HEK293 (cell line): ENCODE measurements at regions not wholly inside any gene's neighbourhood (a gene's known extent, or its start where the extent isn't known, plus 50 kb on each side); places are given as distances from the start of the nearest gene placed in this dataset.

Experiments
- CTCF ChIA-PET: fragments of 350-600 bp; formaldehyde crosslinking; extraction: SDS; loops from one replicate; lab custom pipeline; 2021; ENCODE audit warnings: antibody characterized with exemption; lab: Yijun Ruan, JAX
- POLR2A ChIA-PET: fragments of 300-600 bp; formaldehyde crosslinking; extraction: SDS; loops from one replicate; lab custom pipeline; 2020; ENCODE audit warnings: antibody characterized with exemption, inconsistent platforms; lab: Yijun Ruan, JAX
- H3K27ac ChIP-seq: fragments of 200-500 bp; sonication (Bioruptor generic); 2 replicates; pipeline ENCODE4 v1.5.1; 2014; ENCODE audit warnings: low read depth, low read length, control low read depth, inconsistent platforms; ENCODE audit errors: extremely low read depth
- H3K36me3 ChIP-seq, 2 experiments: fragments of 200-500 bp in 1 of 2; sonication (Bioruptor generic) in 1 of 2; 1 replicate in 1 of 2; 2 replicates in 1 of 2; pipeline ENCODE4 v1.5.1; 2014 to 2017; ENCODE audit warnings: inconsistent platforms in 2 of 2, low read length in 2 of 2; ENCODE audit not compliant: control insufficient read depth in 2 of 2, insufficient read depth in 1 of 2
- H3K4me1 ChIP-seq: fragments of 200-500 bp; sonication (Bioruptor generic); 2 replicates; pipeline ENCODE4 v1.5.1; 2014; ENCODE audit warnings: mild to moderate bottlenecking, low read length, inconsistent platforms; ENCODE audit not compliant: control insufficient read depth, insufficient read depth
- H3K4me3 ChIP-seq: 2 replicates; pipeline ENCODE4 v1.5.1; 2011; ENCODE audit warnings: low read depth, mild to moderate bottlenecking, control low read depth, low read length, moderate library complexity
- H3K9me3 ChIP-seq: fragments of 200-500 bp; sonication (Bioruptor generic); 2 replicates; pipeline ENCODE4 v1.5.1; 2014; ENCODE audit warnings: low read depth, low read length, inconsistent platforms; ENCODE audit not compliant: control insufficient read depth, insufficient read depth
- GLIS1 ChIP-seq: fragments of 450-650 bp; formaldehyde crosslinking; IDR thresholded peaks from 2 replicates; pipeline ENCODE4 v1.5.1; 2016; ENCODE audit warnings: missing biosample characterization, missing genetic modification characterization
- GLIS2 ChIP-seq: fragments of 450-650 bp; formaldehyde crosslinking; IDR thresholded peaks from 2 replicates; pipeline ENCODE4 v1.5.1; 2016; ENCODE audit warnings: missing biosample characterization, missing genetic modification characterization
- KLF16 ChIP-seq: fragments of 450-650 bp; formaldehyde crosslinking; IDR thresholded peaks from 2 replicates; pipeline ENCODE4 v1.5.1; 2017; ENCODE audit warnings: missing biosample characterization, missing genetic modification characterization
- ZBTB17 ChIP-seq: fragments of 450-650 bp; formaldehyde crosslinking; IDR thresholded peaks from 2 replicates; pipeline ENCODE4 v1.5.1; 2016; ENCODE audit warnings: missing biosample characterization, missing genetic modification characterization
- ZBTB8A ChIP-seq: fragments of 450-650 bp; formaldehyde crosslinking; IDR thresholded peaks from 2 replicates; pipeline ENCODE4 v1.5.1; 2016; ENCODE audit warnings: missing biosample characterization, missing genetic modification characterization
- ZFP69B ChIP-seq: fragments of 450-650 bp; formaldehyde crosslinking; IDR thresholded peaks from 2 replicates; pipeline ENCODE4 v1.5.1; 2016; ENCODE audit warnings: missing biosample characterization, missing genetic modification characterization
- ZIC2 ChIP-seq: fragments of 450-650 bp; formaldehyde crosslinking; IDR thresholded peaks from 2 replicates; pipeline ENCODE4 v1.5.1; 2016; ENCODE audit warnings: missing biosample characterization, missing genetic modification characterization
- ZNF16 ChIP-seq: fragments of 450-650 bp; formaldehyde crosslinking; IDR thresholded peaks from 2 replicates; pipeline ENCODE4 v1.5.1; 2016; ENCODE audit warnings: low read depth, missing biosample characterization, missing genetic modification characterization
- ZNF23 ChIP-seq: fragments of 450-650 bp; formaldehyde crosslinking; IDR thresholded peaks from 2 replicates; pipeline ENCODE4 v1.5.1; 2016; ENCODE audit warnings: missing biosample characterization, missing genetic modification characterization, borderline replicate concordance
- ZNF302 ChIP-seq: fragments of 450-650 bp; formaldehyde crosslinking; IDR thresholded peaks from 2 replicates; pipeline ENCODE4 v1.5.1; 2016; ENCODE audit warnings: missing biosample characterization, missing genetic modification characterization, low read depth
- ZNF335 ChIP-seq: fragments of 450-650 bp; formaldehyde crosslinking; conservative IDR thresholded peaks from 2 replicates; pipeline ENCODE4 v1.5.1; 2016; ENCODE audit warnings: missing biosample characterization, missing genetic modification characterization
- ZNF341 ChIP-seq: fragments of 450-650 bp; formaldehyde crosslinking; IDR thresholded peaks from 2 replicates; pipeline ENCODE4; 2016; ENCODE audit warnings: low read depth, missing biosample characterization, missing genetic modification characterization
- ZNF354C ChIP-seq: fragments of 450-650 bp; formaldehyde crosslinking; IDR thresholded peaks from 2 replicates; pipeline ENCODE4 v1.5.1; 2016; ENCODE audit warnings: missing biosample characterization, missing genetic modification characterization, low read depth, borderline replicate concordance
- ZNF416 ChIP-seq: fragments of 450-650 bp; formaldehyde crosslinking; IDR thresholded peaks from 2 replicates; pipeline ENCODE4 v1.5.1; 2016; ENCODE audit warnings: missing biosample characterization, missing genetic modification characterization
- TF ChIP-seq, protein P1 (sequence below): fragments of 450-650 bp; formaldehyde crosslinking; IDR thresholded peaks from 2 replicates; pipeline ENCODE4 v1.5.1; 2016; ENCODE audit warnings: missing biosample characterization, missing genetic modification characterization
- TF ChIP-seq, protein P2 (sequence below): fragments of 450-650 bp; formaldehyde crosslinking; IDR thresholded peaks from 2 replicates; pipeline ENCODE4 v1.5.1; 2017; ENCODE audit warnings: missing biosample characterization, mild to moderate bottlenecking, missing genetic modification characterization, moderate library complexity
- TF ChIP-seq, protein P3 (sequence below): fragments of 450-650 bp; formaldehyde crosslinking; IDR thresholded peaks from 2 replicates; pipeline ENCODE4 v1.5.1; 2017; ENCODE audit warnings: missing biosample characterization, missing genetic modification characterization
- TF ChIP-seq, protein P4 (sequence below): fragments of 450-650 bp; formaldehyde crosslinking; IDR thresholded peaks from 2 replicates; pipeline ENCODE4 v1.5.1; 2016; ENCODE audit warnings: missing biosample characterization, missing genetic modification characterization
- TF ChIP-seq, protein P5 (sequence below): fragments of 450-650 bp; formaldehyde crosslinking; IDR thresholded peaks from 2 replicates; pipeline ENCODE4 v1.5.1; 2016; ENCODE audit warnings: missing biosample characterization, missing genetic modification characterization

DNA sequence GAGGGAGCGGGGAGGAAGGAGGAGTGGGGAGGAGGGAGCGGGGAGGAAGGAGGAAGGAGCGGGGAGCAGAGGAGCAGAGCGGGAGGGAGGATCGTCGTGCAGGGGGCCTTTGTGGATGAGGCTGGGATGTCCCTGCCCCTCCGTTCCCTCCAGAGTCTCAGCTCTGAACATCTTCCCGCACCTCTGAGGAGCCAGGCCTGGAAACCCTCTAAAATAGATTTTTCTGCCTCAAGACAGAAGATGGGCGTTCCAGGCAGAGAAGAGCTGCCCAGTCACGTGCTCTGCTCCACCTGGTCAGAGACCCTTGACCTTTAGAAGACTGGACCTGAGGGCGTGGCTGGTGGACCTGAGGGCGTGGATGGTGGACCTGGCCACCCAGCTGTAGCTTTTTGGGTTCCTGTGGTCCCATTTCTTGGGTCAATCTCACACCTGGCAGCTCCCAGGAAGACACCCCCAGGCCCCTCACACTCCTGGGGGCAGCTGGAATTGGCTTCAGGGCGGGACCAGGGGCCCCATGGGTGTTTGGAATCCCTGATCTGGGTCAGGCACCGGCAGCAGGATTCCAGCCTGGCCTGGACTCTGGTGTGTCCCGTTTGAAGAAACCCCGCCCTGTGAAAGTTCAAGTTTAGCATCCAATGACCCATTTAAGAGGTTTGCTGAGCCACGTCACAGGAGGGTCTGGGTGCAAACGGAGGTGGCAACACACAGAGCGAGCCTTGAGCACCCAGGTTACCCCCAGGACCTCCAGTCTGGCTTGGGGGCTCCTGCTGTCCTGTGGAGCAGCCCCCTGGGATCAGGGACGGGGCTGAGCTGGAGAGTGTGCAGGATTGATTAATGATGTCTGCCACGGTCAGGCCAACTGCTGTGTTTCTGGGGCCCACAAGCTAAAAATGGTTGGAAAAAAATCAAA, 96.9 kb upstream of the BHLHE23 start:
- no peaks in the 10 kb centered on the region; the same call in 1 of the 2 replicates for H3K4me1 ChIP-seq
- ChIA-PET POLR2A (interaction anchor here (0.6 kb wide), 1 partner anchor 213 kb away, joined by 11 read pairs; no protein-coding TSS in a partner anchor), CTCF (no interaction called here)
- H3K36me3 ChIP-seq = no peaks in the 10 kb centered on the region
- no peaks in the 10 kb centered on the region for H3K9me3 ChIP-seq
- H3K27ac ChIP-seq = no peak overlapping the region
- no peak overlapping the region for H3K4me3 ChIP-seq
- TF ChIP-seq, protein P1, sequence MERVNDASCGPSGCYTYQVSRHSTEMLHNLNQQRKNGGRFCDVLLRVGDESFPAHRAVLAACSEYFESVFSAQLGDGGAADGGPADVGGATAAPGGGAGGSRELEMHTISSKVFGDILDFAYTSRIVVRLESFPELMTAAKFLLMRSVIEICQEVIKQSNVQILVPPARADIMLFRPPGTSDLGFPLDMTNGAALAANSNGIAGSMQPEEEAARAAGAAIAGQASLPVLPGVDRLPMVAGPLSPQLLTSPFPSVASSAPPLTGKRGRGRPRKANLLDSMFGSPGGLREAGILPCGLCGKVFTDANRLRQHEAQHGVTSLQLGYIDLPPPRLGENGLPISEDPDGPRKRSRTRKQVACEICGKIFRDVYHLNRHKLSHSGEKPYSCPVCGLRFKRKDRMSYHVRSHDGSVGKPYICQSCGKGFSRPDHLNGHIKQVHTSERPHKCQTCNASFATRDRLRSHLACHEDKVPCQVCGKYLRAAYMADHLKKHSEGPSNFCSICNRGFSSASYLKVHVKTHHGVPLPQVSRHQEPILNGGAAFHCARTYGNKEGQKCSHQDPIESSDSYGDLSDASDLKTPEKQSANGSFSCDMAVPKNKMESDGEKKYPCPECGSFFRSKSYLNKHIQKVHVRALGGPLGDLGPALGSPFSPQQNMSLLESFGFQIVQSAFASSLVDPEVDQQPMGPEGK (tag by site-specific recombination) = no peak
- TF ChIP-seq ZBTB17 (tag by site-specific recombination) (peak; percentile 67), ZNF23 (tag by site-specific recombination) (peak; percentile 87; the same call in 1 of the 2 replicates), ZFP69B (tag by site-specific recombination) (peak; percentile 54; the same call in 1 of the 2 replicates)

DNA sequence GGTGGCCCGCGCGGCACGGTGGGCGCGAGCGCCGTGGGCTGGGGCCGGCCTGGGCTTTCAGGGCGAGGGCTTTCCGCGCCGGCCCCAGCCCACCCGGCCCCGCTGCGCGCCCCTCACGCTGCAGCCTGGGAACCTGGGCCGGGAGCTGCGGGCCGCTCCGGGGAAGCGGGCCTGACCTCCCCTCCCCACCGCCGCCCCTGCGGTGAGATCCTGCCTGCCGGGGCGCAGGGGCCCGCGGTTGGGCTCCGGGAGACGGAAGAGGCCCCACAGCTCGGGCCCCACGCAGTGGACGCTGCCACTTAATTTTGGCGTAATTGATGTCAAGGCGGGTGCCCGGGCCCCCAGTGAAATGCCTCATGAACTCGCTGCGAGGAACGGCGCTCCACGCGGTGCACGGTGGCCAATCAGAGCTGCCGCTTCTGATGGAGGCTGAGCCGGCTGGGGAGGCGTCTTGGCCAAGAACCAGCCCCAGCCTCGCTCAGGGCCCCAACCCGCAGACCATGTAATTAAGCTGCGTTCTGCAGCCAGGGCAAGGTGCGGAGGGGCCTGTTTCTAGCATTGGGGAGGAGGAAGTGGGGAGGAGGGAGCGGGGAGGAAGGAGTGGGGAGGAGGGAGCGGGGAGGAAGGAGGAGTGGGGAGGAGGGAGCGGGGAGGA, 96.1 kb upstream of the BHLHE23 start:
- ChIA-PET CTCF (no interaction called here), POLR2A (no interaction called here)
- Histone ChIP-seq H3K9me3 (no peaks in the 10 kb centered on the region), H3K27ac (no peak overlapping the region), H3K4me1 (no peaks in the 10 kb centered on the region; the same call in 1 of the 2 replicates), H3K36me3 (no peaks in the 10 kb centered on the region), H3K4me3 (no peak overlapping the region)
- TF ChIP-seq, protein P2, sequence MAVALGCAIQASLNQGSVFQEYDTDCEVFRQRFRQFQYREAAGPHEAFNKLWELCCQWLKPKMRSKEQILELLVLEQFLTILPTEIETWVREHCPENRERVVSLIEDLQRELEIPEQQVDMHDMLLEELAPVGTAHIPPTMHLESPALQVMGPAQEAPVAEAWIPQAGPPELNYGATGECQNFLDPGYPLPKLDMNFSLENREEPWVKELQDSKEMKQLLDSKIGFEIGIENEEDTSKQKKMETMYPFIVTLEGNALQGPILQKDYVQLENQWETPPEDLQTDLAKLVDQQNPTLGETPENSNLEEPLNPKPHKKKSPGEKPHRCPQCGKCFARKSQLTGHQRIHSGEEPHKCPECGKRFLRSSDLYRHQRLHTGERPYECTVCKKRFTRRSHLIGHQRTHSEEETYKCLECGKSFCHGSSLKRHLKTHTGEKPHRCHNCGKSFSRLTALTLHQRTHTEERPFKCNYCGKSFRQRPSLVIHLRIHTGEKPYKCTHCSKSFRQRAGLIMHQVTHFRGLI (tag by site-specific recombination) = peak; percentile 74
- TF ChIP-seq ZNF302 (tag by site-specific recombination) (no peak), ZNF16 (tag by site-specific recombination) (no peak), KLF16 (peak; percentile 53; the same call in 1 of the 2 replicates), GLIS2 (tag by site-specific recombination) (peak; percentile 81), GLIS1 (tag by site-specific recombination) (peak; percentile 95), ZNF341 (tag by site-specific recombination) (peak; percentile 68; the same call in 1 of the 2 replicates), ZIC2 (tag by site-specific recombination) (peak; percentile 84), ZNF354C (tag by site-specific recombination) (no peak), ZBTB8A (tag by site-specific recombination) (peak; percentile 73), ZNF416 (no peak), ZNF335 (tag by site-specific recombination) (peak; percentile 51; the same call in 1 of the 2 replicates)
- TF ChIP-seq, protein P1 (tag by site-specific recombination) = peak; percentile 57
- TF ChIP-seq, protein P3, sequence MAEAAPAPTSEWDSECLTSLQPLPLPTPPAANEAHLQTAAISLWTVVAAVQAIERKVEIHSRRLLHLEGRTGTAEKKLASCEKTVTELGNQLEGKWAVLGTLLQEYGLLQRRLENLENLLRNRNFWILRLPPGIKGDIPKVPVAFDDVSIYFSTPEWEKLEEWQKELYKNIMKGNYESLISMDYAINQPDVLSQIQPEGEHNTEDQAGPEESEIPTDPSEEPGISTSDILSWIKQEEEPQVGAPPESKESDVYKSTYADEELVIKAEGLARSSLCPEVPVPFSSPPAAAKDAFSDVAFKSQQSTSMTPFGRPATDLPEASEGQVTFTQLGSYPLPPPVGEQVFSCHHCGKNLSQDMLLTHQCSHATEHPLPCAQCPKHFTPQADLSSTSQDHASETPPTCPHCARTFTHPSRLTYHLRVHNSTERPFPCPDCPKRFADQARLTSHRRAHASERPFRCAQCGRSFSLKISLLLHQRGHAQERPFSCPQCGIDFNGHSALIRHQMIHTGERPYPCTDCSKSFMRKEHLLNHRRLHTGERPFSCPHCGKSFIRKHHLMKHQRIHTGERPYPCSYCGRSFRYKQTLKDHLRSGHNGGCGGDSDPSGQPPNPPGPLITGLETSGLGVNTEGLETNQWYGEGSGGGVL (tag by site-specific recombination) = peak; percentile 31; the same call in 1 of the 2 replicates
- TF ChIP-seq, protein P4, sequence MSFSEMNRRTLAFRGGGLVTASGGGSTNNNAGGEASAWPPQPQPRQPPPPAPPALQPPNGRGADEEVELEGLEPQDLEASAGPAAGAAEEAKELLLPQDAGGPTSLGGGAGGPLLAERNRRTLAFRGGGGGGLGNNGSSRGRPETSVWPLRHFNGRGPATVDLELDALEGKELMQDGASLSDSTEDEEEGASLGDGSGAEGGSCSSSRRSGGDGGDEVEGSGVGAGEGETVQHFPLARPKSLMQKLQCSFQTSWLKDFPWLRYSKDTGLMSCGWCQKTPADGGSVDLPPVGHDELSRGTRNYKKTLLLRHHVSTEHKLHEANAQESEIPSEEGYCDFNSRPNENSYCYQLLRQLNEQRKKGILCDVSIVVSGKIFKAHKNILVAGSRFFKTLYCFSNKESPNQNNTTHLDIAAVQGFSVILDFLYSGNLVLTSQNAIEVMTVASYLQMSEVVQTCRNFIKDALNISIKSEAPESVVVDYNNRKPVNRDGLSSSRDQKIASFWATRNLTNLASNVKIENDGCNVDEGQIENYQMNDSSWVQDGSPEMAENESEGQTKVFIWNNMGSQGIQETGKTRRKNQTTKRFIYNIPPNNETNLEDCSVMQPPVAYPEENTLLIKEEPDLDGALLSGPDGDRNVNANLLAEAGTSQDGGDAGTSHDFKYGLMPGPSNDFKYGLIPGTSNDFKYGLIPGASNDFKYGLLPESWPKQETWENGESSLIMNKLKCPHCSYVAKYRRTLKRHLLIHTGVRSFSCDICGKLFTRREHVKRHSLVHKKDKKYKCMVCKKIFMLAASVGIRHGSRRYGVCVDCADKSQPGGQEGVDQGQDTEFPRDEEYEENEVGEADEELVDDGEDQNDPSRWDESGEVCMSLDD (tag by site-specific recombination) = peak; percentile 42; the same call in 1 of the 2 replicates
- TF ChIP-seq, protein P5, sequence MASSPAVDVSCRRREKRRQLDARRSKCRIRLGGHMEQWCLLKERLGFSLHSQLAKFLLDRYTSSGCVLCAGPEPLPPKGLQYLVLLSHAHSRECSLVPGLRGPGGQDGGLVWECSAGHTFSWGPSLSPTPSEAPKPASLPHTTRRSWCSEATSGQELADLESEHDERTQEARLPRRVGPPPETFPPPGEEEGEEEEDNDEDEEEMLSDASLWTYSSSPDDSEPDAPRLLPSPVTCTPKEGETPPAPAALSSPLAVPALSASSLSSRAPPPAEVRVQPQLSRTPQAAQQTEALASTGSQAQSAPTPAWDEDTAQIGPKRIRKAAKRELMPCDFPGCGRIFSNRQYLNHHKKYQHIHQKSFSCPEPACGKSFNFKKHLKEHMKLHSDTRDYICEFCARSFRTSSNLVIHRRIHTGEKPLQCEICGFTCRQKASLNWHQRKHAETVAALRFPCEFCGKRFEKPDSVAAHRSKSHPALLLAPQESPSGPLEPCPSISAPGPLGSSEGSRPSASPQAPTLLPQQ (tag by site-specific recombination) = peak; percentile 47
